Caco-2 (cell line): ENCODE measurements at regions not wholly inside any gene's neighbourhood (a gene's known extent, or its start where the extent isn't known, plus 50 kb on each side); places are given as distances from the start of the nearest gene placed in this dataset.

Experiments used
- BruUV-seq: library from RNA; stranded (reverse); fragments of 400-500 nt; replicated peaks from 2 replicates; lab custom pipeline; 2021; lab: Mats Ljungman, UMichigan
- CTCF ChIA-PET: fragments of 300-600 bp; sonication (Branson Sonifier 250); formaldehyde crosslinking; loops from one replicate; lab custom pipeline; 2022; ENCODE audit warnings: antibody characterized with exemption; lab: Charles Lee
- POLR2A ChIA-PET: fragments of 300-600 bp; sonication (Branson Sonifier 250); formaldehyde crosslinking; loops from one replicate; lab custom pipeline; 2022; ENCODE audit warnings: antibody characterized with exemption; lab: Charles Lee
- DNase-seq, 2 experiments: peaks; one replicate each; pipeline versions ENCODE4 v3.0.0 to v3.0.0-alpha.2; 2020 to 2022
- H3K27me3 ChIP-seq: replicated peaks from 2 replicates; pipeline ENCODE4 v1.6.0; 2011; ENCODE audit warnings: low read length; ENCODE audit not compliant: control insufficient read depth, insufficient read depth
- H3K36me3 ChIP-seq: 2 replicates; pipeline ENCODE4 v1.5.1; 2011; ENCODE audit warnings: low read length; ENCODE audit not compliant: control insufficient read depth, insufficient read depth
- H3K4me1 ChIP-seq: fragments of 250-450 bp; sonication (Bioruptor Pico); 2 replicates; pipeline ENCODE4 v1.5.1; 2020; ENCODE audit warnings: mild to moderate bottlenecking
- H3K4me3 ChIP-seq: 2 replicates; pipeline ENCODE4 v1.5.1; 2011; ENCODE audit warnings: low read depth, mild to moderate bottlenecking, control low read depth, low read length
- H3K9me3 ChIP-seq: fragments of 250-450 bp; sonication (Bioruptor Pico); 2 replicates; pipeline ENCODE4 v1.5.1; 2020; ENCODE audit warnings: mild to moderate bottlenecking, moderate library complexity
- H3K27ac Mint-ChIP-seq: one replicate; pipeline ENCODE4 v1.8.0; 2022; ENCODE audit warnings: mixed read lengths; ENCODE audit not compliant: unreplicated experiment
- H3K27me3 Mint-ChIP-seq: one replicate; pipeline ENCODE4 v1.8.0; 2022; ENCODE audit warnings: mixed read lengths; ENCODE audit not compliant: insufficient read depth, unreplicated experiment
- H3K36me3 Mint-ChIP-seq: one replicate; pipeline ENCODE4 v1.8.0; 2022; ENCODE audit warnings: mild to moderate bottlenecking, mixed read lengths; ENCODE audit not compliant: insufficient read depth, unreplicated experiment
- H3K4me1 Mint-ChIP-seq: one replicate; pipeline ENCODE4 v1.8.0; 2022; ENCODE audit warnings: low read depth, mixed read lengths; ENCODE audit not compliant: unreplicated experiment
- H3K4me3 Mint-ChIP-seq: one replicate; pipeline ENCODE4 v1.8.0; 2022; ENCODE audit warnings: mild to moderate bottlenecking, moderate library complexity, mixed read lengths; ENCODE audit not compliant: unreplicated experiment
- H3K9me3 Mint-ChIP-seq: one replicate; pipeline ENCODE4 v1.8.0; 2022; ENCODE audit warnings: mixed read lengths; ENCODE audit not compliant: unreplicated experiment
- CTCF ChIP-seq, 2 experiments: fragments of 200-600 bp in 1 of 2; IDR thresholded peaks; 1 replicate in 1 of 2; 2 replicates in 1 of 2; pipeline versions ENCODE4 v1.5.1 to v1.8.0; 2011 to 2022; ENCODE audit warnings: antibody characterized with exemption in 1 of 2, control low read depth in 1 of 2, inconsistent platforms in 1 of 2, low read depth in 1 of 2, low read length in 1 of 2, mild to moderate bottlenecking in 1 of 2, moderate library complexity in 1 of 2; ENCODE audit not compliant: insufficient read depth in 1 of 2, severe bottlenecking in 1 of 2, unreplicated experiment in 1 of 2
- intact Hi-C: fragments of 100-400 bp; cut with micrococcal nuclease; formaldehyde crosslinking; loops from one replicate; pipeline ENCODE4 v1.10.0; 2022; ENCODE audit not compliant: unreplicated experiment

- POLR2A ChIA-PET, result no interaction called here
- BruUV-seq, result no TSS peak
These were observed 2352.8 kb upstream of the RAG2 start for GRCh38 chr11:38950867-38951266.

GRCh38 chr11:38948392-38948791, 2350.4 kb upstream of the RAG2 start:
- DNase-seq, result no peak
- Mint-ChIP-seq H3K4me3 (no peak overlapping the region), H3K27me3 (no peaks in the 10 kb centered on the region), H3K4me1 (no peaks in the 10 kb centered on the region), H3K36me3 (no peaks in the 10 kb centered on the region), H3K27ac (no peak overlapping the region), H3K9me3 (peaks cover 12% of the 10 kb centered on the region)
- Histone ChIP-seq H3K36me3 (no peaks in the 10 kb centered on the region), H3K27me3 (no peaks in the 10 kb centered on the region), H3K4me1 (no peaks in the 10 kb centered on the region), H3K9me3 (no peaks in the 10 kb centered on the region), H3K4me3 (no peak overlapping the region)
- POLR2A ChIA-PET, result no interaction called here
- BruUV-seq, result no TSS peak
- no peak for TF ChIP-seq CTCF (IDR thresholded peaks at IDR 0.05; ENCODE audit: insufficient read depth in 1 of 2, low read depth in 1 of 2, low read length in 1 of 2, severe bottlenecking in 1 of 2, unreplicated experiment in 1 of 2)
- CTCF ChIA-PET, result no interaction called here
- intact Hi-C loops, result no loop called here

More at GRCh38 chr11:38950867-38951266, 2352.8 kb upstream of the RAG2 start:
- Mint-ChIP-seq H3K27me3 (no peaks in the 10 kb centered on the region), H3K36me3 (no peaks in the 10 kb centered on the region), H3K4me1 (no peaks in the 10 kb centered on the region), H3K27ac (no peak overlapping the region), H3K9me3 (peaks cover 12% of the 10 kb centered on the region), H3K4me3 (no peak overlapping the region)
- no peaks in the 10 kb centered on the region for H3K27me3 ChIP-seq
- H3K4me3 ChIP-seq, result no peak overlapping the region
- CTCF ChIA-PET, result no interaction called here
- H3K4me1 ChIP-seq, result no peaks in the 10 kb centered on the region
- no peak for DNase-seq
- H3K9me3 ChIP-seq, result no peaks in the 10 kb centered on the region
- no peak for TF ChIP-seq CTCF (IDR thresholded peaks at IDR 0.05; ENCODE audit: insufficient read depth in 1 of 2, low read depth in 1 of 2, low read length in 1 of 2, severe bottlenecking in 1 of 2, unreplicated experiment in 1 of 2)
- H3K36me3 ChIP-seq, result no peaks in the 10 kb centered on the region
- intact Hi-C loops, result no loop called here

- BruUV-seq, result no TSS peak
- H3K4me3 Mint-ChIP-seq, result no peak overlapping the region
- no peak for TF ChIP-seq CTCF (IDR thresholded peaks at IDR 0.05; ENCODE audit: insufficient read depth in 1 of 2, low read depth in 1 of 2, low read length in 1 of 2, severe bottlenecking in 1 of 2, unreplicated experiment in 1 of 2)
- Histone ChIP-seq H3K27me3 (no peaks in the 10 kb centered on the region), H3K9me3 (no peaks in the 10 kb centered on the region), H3K4me3 (no peak overlapping the region), H3K4me1 (no peaks in the 10 kb centered on the region), H3K36me3 (no peaks in the 10 kb centered on the region)
- DNase-seq, result no peak
- intact Hi-C loops, result no loop called here
- no peaks in the 10 kb centered on the region for H3K4me1 Mint-ChIP-seq
- H3K27me3 Mint-ChIP-seq, result no peaks in the 10 kb centered on the region
- peaks cover 11% of the 10 kb centered on the region for H3K9me3 Mint-ChIP-seq
- ChIA-PET CTCF (no interaction called here), POLR2A (no interaction called here)
- no peak overlapping the region for H3K27ac Mint-ChIP-seq
- H3K36me3 Mint-ChIP-seq, result no peaks in the 10 kb centered on the region
These were observed 2339.7 kb upstream of the RAG2 start for GRCh38 chr11:38937709-38938108.
